HepG2 (cell line): ENCODE measurements at regions not wholly inside any gene's neighbourhood (a gene's known extent, or its start where the extent isn't known, plus 50 kb on each side); places are given as distances from the start of the nearest gene placed in this dataset.

ENCODE experiments used
- CREB1 ChIP-seq, 2 experiments: fragments of 450-650 bp in 1 of 2; IDR thresholded peaks; 2 replicates each; pipeline ENCODE4 v1.6.1; 2016 to 2017; ENCODE audit warnings: control low read depth in 1 of 2, mild to moderate bottlenecking in 1 of 2, missing compliant biosample characterization in 1 of 2, missing genetic modification characterization in 1 of 2
- EZH2 ChIP-seq: conservative IDR thresholded peaks from 2 replicates; pipeline ENCODE4 v1.6.1; 2012; ENCODE audit warnings: mild to moderate bottlenecking, low read depth, low read length, moderate library complexity
- PHF8 ChIP-seq: sonication (generic); formaldehyde crosslinking; IDR thresholded peaks from 2 replicates; pipeline ENCODE4 v1.5.0; 2020; ENCODE audit warnings: missing genetic modification reagents
- STAG1 ChIP-seq: sonication (generic); formaldehyde crosslinking; IDR thresholded peaks from 2 replicates; pipeline ENCODE4 v1.4.0; 2020; ENCODE audit warnings: missing genetic modification reagents
- TF ChIP-seq, protein P1 (sequence below): sonication (generic); formaldehyde crosslinking; IDR thresholded peaks from 2 replicates; pipeline ENCODE4 v1.4.0; 2020; ENCODE audit warnings: low read depth, mild to moderate bottlenecking, missing genetic modification reagents
- TF ChIP-seq, protein P2 (sequence below): sonication (generic); formaldehyde crosslinking; IDR thresholded peaks from 2 replicates; pipeline ENCODE4 v1.5.0; 2020; ENCODE audit warnings: mild to moderate bottlenecking, missing genetic modification reagents, moderate library complexity

- TF ChIP-seq STAG1 (no peak), EZH2 (no peak), CREB1 (IDR thresholded peaks at IDR 0.05) (no peak), CREB1 (CRISPR knock-in tag; IDR thresholded peaks at IDR 0.05) (no peak), PHF8 (CRISPR knock-in tag) (no peak)
- TF ChIP-seq, protein P1, sequence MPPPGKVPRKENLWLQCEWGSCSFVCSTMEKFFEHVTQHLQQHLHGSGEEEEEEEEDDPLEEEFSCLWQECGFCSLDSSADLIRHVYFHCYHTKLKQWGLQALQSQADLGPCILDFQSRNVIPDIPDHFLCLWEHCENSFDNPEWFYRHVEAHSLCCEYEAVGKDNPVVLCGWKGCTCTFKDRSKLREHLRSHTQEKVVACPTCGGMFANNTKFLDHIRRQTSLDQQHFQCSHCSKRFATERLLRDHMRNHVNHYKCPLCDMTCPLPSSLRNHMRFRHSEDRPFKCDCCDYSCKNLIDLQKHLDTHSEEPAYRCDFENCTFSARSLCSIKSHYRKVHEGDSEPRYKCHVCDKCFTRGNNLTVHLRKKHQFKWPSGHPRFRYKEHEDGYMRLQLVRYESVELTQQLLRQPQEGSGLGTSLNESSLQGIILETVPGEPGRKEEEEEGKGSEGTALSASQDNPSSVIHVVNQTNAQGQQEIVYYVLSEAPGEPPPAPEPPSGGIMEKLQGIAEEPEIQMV (CRISPR knock-in tag), result no peak
- TF ChIP-seq, protein P2, sequence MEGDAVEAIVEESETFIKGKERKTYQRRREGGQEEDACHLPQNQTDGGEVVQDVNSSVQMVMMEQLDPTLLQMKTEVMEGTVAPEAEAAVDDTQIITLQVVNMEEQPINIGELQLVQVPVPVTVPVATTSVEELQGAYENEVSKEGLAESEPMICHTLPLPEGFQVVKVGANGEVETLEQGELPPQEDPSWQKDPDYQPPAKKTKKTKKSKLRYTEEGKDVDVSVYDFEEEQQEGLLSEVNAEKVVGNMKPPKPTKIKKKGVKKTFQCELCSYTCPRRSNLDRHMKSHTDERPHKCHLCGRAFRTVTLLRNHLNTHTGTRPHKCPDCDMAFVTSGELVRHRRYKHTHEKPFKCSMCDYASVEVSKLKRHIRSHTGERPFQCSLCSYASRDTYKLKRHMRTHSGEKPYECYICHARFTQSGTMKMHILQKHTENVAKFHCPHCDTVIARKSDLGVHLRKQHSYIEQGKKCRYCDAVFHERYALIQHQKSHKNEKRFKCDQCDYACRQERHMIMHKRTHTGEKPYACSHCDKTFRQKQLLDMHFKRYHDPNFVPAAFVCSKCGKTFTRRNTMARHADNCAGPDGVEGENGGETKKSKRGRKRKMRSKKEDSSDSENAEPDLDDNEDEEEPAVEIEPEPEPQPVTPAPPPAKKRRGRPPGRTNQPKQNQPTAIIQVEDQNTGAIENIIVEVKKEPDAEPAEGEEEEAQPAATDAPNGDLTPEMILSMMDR, result no peak
Observed at GRCh38 chr15:25534293-25534692, 95.5 kb upstream of the UBE3A start.
